Pancreas (tissue), 10 donors: ENCODE measurements at regions not wholly inside any gene's neighbourhood (a gene's known extent, or its start where the extent isn't known, plus 50 kb on each side); places are given as distances from the start of the nearest gene placed in this dataset.

ENCODE experiments used
- ATAC-seq, 4 donors: fragments of 200-7000 bp; cut with Tn5 transposase; one replicate each; pipeline versions ENCODE4 v1.8.0 to v1.9.1; 2020; ENCODE audit warnings: mild to moderate bottlenecking in 4 of 4, moderate library complexity in 4 of 4
- DNase-seq, 6 donors: peaks; one replicate each; pipeline ENCODE4 v3.0.0-alpha.2; 2020
- FAIRE-seq: peaks from 2 replicates; lab custom pipeline; 2012; peaks lifted over from hg19 to GRCh38; lab: Jason Lieb, UNC
- H3K27ac ChIP-seq, 4 donors: fragments of 200-600 bp; sonication (generic); 1 replicate in 3 of 4; 2 replicates in 1 of 4; pipeline versions ENCODE4 v1.5.0 to v1.8.0; 2020
- H3K27me3 ChIP-seq, 4 donors: fragments of 200-600 bp; one replicate each; pipeline ENCODE4 v1.8.0; 2021
- H3K36me3 ChIP-seq, 3 donors: fragments of 200-600 bp; sonication (generic) in 1 of 3; one replicate each; pipeline versions ENCODE4 v1.5.0 to v1.8.0; 2020 to 2021
- H3K4me1 ChIP-seq, 3 donors: fragments of 200-600 bp; one replicate each; pipeline ENCODE4 v1.8.0; 2021
- H3K4me3 ChIP-seq, 4 donors: fragments of 200-600 bp; sonication (generic) in 2 of 4; one replicate each; pipeline versions ENCODE4 v1.5.0 to v1.8.0; 2020 to 2021
- H3K9me3 ChIP-seq, 4 donors: fragments of 200-600 bp; one replicate each; pipeline ENCODE4 v1.8.0; 2021
- CTCF ChIP-seq, 4 donors: fragments of 200-600 bp; sonication (generic) in 3 of 4; IDR thresholded peaks; one replicate each; pipeline versions ENCODE4 v1.5.0 to v1.8.0; 2021; ENCODE audit warnings: antibody characterized with exemption in 4 of 4
- WGBS, 2 donors: extraction: QIAGEN DNeasy Blood & Tissue Kit; methylation state at CpG; one replicate each; pipeline ENCODE4 v1.1.7; 2013; 5-methylcytosine and 5-hydroxymethylcytosine counted together
- intact Hi-C, 3 donors: fragments of 100-400 bp; cut with DNase I; formaldehyde crosslinking; loops; one replicate each; pipeline versions ENCODE4 v1.11.1 to v1.14.2; 2022
- donor health status: healthy with polysubstance abuse.
- donor health status: DM: no; HTN: no; CAD: no; lungs with moderate emphysema.
- donor health status: DM: no; HTN: no; CAD: no.
- donor health status: control.
- donor health status: control.
- donor health status: Bipolar disorder and iron deficiency.
- donor health status: DM: yes; HTN: yes; CAD: no.
- donor health status: DM: no; HTN: no; CAD: no.
- donor health status: DM: no; HTN: no; CAD: no.
- donor health status: DM: yes; HTN: yes; CAD: no.

GRCh38 chr13:74074723-74075122 lies 59.5 kb downstream of the KLF12 start:
- no peak overlapping the region for H3K4me3 ChIP-seq
- no peaks in the 10 kb centered on the region for H3K27me3 ChIP-seq
- FAIRE-seq (no peak), ATAC-seq (no peak), DNase-seq (no peak)
- no peaks in the 10 kb centered on the region for H3K4me1 ChIP-seq
- H3K27ac ChIP-seq: no peak overlapping the region
- intact Hi-C loops: no loop called here
- H3K36me3 ChIP-seq: no peaks in the 10 kb centered on the region
- H3K9me3 ChIP-seq: no peaks in the 10 kb centered on the region
- no peak for TF ChIP-seq CTCF (IDR thresholded peaks at IDR 0.05)

- 89 to 90% methylated on average over 1 of the region's 1 CpG for whole genome bisulfite sequencing, 2 donors
These were observed 60.9 kb downstream of the KLF12 start for GRCh38 chr13:74073274-74073673.

GRCh38 chr13:74070513-74070912 lies 63.7 kb downstream of the KLF12 start:
- H3K9me3 ChIP-seq: no peaks in the 10 kb centered on the region
- H3K36me3 ChIP-seq: no peaks in the 10 kb centered on the region
- H3K27me3 ChIP-seq: no peaks in the 10 kb centered on the region
- no peak overlapping the region for H3K27ac ChIP-seq
- TF ChIP-seq CTCF (IDR thresholded peaks at IDR 0.05): no peak
- H3K4me3 ChIP-seq: no peak overlapping the region
- intact Hi-C loops: no loop called here
- 94 to 96% methylated on average over 1 of the region's 1 CpG for WGBS, 2 donors
- peaks cover 0 to 8% (median 5%) of the 10 kb centered on the region in 3 donors for H3K4me1 ChIP-seq
- FAIRE-seq (no peak), DNase-seq (no peak), ATAC-seq (no peak)

More at GRCh38 chr13:74073274-74073673, 60.9 kb downstream of the KLF12 start:
- no peak overlapping the region for H3K4me3 ChIP-seq
- intact Hi-C loops: no loop called here
- DNase-seq: no peak
- no peak for TF ChIP-seq CTCF (IDR thresholded peaks at IDR 0.05)
- no peaks in the 10 kb centered on the region for H3K4me1 ChIP-seq
- no peak overlapping the region for H3K27ac ChIP-seq
- FAIRE-seq: no peak
- ATAC-seq: no peak
- H3K36me3 ChIP-seq: no peaks in the 10 kb centered on the region
- H3K9me3 ChIP-seq: no peaks in the 10 kb centered on the region
- H3K27me3 ChIP-seq: no peaks in the 10 kb centered on the region

GRCh38 chr13:74070065-74070464 lies 64.1 kb downstream of the KLF12 start:
- intact Hi-C loops: no loop called here
- Histone ChIP-seq H3K27me3 (no peaks in the 10 kb centered on the region), H3K27ac (no peak overlapping the region), H3K4me3 (no peak overlapping the region), H3K9me3 (no peaks in the 10 kb centered on the region), H3K36me3 (no peaks in the 10 kb centered on the region), H3K4me1 (peaks cover 0 to 8% (median 5%) of the 10 kb centered on the region in 3 donors)
- FAIRE-seq: no peak
- TF ChIP-seq CTCF (IDR thresholded peaks at IDR 0.05): no peak
- DNase-seq: no peak
- WGBS, 2 donors: 72 to 73% methylated on average over 4 of the region's 4 CpGs
- no peak for ATAC-seq

GRCh38 chr13:74068471-74068870 lies 65.7 kb downstream of the KLF12 start:
- H3K36me3 ChIP-seq: no peaks in the 10 kb centered on the region
- TF ChIP-seq CTCF (IDR thresholded peaks at IDR 0.05): no peak
- peaks cover 0 to 8% (median 5%) of the 10 kb centered on the region in 3 donors for H3K4me1 ChIP-seq
- FAIRE-seq (no peak), ATAC-seq (no peak), DNase-seq (no peak)
- no peaks in the 10 kb centered on the region for H3K9me3 ChIP-seq
- 88 to 95% methylated on average over 7 of the region's 7 CpGs for WGBS, 2 donors
- H3K27ac ChIP-seq: no peak overlapping the region
- no peak overlapping the region for H3K4me3 ChIP-seq
- intact Hi-C loops: no loop called here
- H3K27me3 ChIP-seq: no peaks in the 10 kb centered on the region
